SK-N-MC (cell line): ENCODE measurements at regions not wholly inside any gene's neighbourhood (a gene's known extent, or its start where the extent isn't known, plus 50 kb on each side); places are given as distances from the start of the nearest gene placed in this dataset.
"Not testable (repeated sequence)": the region's sequence is repeated elsewhere in the genome, so short reads cannot be mapped to it uniquely, and the experiment has no call there.

Experiments used
- EZH2 ChIP-seq: fragments of 200-600 bp; sonication (generic); IDR thresholded peaks from one replicate; pipeline ENCODE4 v1.6.1; 2017; ENCODE audit warnings: antibody characterized with exemption
- FOXP2 ChIP-seq: optimal IDR thresholded peaks from 2 replicates; pipeline ENCODE3; 2011; ENCODE audit warnings: mild to moderate bottlenecking, moderate library complexity; ENCODE audit not compliant: insufficient read depth; ENCODE audit errors: extremely low read length, control extremely low read depth
- POLR2AphosphoS5 ChIP-seq: IDR thresholded peaks from 2 replicates; pipeline ENCODE4 v1.6.1; 2012; ENCODE audit warnings: mild to moderate bottlenecking, low read depth, low read length, borderline replicate concordance

DNA sequence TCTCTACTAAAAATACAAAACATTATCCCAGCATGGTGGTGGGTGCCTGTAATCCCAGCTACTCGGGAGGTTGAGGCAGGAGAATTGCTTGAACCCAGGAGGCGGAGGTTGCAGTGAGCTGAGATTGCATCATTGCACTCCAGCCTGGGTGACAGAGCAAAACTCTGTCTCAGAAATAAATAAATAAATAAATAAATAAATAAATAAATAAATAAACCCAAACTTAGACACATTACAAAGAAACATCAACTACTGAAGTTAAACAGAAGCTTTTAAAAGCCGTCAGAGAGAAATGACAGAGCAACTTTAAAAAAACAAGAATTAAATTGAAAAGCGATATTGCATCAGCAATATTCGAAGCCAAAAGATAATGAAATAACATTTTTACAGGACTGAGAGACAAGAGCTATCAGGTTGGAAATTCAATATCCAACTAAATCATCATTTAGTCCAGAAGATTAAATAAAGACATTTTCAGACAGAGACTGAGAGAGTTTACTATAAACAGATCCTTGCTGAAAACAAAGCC, 115.1 kb upstream of the FUNDC1 start:
- TF ChIP-seq POLR2AphosphoS5, EZH2, FOXP2: not testable (repeated sequence)
